NCI-H1436 (cell line): ENCODE measurements at regions not wholly inside any gene's neighbourhood (a gene's known extent, or its start where the extent isn't known, plus 50 kb on each side); places are given as distances from the start of the nearest gene placed in this dataset.
"Not testable (repeated sequence)": the region's sequence is repeated elsewhere in the genome, so short reads cannot be mapped to it uniquely, and the experiment has no call there.

ENCODE experiments used
- DNase-seq: peaks from one replicate; lab custom pipeline; 2025; lab: John Stamatoyannopoulos, UW

DNA sequence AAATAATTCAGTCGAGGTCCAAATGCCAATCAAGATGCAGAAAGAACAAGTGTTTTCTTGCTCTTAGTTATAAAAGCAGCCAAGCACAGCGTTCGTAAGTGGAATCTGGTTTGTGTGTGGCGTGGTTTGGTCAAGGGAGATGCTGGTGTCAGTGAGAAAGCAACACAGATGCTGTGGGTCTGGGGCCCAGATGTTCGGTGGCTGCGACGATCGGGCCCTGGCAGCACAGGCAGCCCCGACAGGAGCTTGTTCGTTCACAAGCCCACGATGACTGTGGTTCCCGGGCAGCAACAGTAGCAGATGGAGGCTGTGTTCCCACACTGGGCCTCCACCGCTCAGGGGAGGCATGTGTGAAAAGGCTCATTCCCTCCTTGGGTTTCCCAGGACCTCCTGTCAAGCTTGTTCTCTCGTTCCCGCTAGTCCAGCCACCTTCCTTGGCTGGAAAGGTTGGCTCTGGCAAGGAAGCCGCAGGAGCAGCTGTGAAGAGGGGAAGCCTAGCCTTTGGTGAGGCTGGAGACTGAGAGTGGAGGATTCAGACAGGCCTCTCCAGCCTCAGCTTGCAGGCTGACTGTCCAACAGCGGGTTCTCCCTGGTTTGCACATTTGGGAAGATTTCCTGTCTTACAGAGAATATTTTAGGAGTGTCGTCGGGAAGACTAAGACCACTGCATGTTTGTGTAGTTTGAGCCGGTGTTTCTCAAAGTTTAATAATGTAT lies 304.7 kb downstream of the QKI start:
- no peak for DNase-seq

DNA sequence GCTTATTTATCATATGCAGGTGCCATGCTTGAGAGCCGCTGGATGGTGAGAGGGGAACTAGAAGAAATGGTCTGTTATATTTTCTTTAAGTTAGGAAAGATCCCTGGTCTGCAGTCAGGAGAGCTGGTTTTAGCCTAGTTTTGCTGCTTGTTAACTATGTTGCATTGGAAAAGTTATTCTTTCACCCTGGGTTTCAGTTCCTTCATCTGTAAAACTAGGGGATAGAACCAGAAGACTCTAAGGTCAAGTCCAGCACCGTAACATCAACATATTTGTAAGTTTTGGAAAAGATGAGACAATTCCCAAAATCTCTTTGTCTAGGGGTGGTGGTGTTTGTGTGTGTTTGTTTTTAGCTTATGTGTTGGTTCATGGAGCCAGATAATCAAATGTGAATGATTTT lies 304.0 kb downstream of the QKI start:
- DNase-seq: no peak

DNA sequence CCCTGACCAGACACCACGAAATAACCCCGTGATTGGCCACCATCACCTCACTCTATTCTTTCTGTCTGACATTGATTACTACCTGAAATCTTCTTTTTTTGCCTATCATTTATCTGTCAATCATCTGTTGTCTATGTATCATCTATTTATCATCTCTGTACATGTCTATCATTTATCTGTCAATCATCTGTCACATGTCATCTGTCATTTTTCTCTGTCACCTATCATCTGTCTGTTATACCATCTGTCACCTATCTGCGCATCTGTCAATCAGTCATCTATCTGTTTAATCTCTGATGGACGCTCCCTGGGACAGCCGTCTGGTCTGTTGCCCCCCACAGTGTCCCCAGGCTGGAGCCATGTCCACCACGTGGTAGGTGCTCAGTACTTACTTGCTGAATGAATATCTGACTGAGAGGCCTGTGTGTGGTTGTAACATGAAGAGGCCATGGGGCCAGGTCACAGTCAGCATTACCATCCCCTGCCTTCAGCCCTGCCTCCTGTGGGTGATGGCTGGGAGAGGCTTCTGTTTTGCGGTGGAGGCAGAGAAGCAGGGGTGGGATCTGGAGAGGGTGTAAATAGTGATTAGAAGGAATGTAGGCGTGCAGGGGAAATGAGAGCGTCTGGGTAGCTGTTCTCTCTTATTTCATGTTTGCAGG lies 302.7 kb downstream of the QKI start:
- no peak for DNase-seq

DNA sequence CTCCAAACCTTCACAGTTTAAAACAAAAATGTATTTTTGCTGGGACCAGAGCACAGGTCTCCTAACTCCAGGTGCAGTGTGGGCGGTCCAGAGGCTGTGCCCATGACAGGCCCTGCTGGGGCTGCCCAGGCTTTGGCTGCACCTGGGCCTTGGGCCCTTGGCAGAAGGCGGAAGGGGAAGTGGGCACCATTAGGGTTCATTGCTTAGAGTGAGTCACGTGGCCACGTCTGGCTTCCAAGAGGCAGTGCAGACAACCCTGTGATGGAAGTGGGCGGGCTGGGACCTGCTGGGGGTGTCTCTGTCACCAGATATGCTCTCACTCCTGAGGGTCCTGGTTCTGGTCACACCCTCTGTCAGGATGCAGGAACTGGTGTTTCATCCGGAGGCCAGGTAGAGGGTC lies 302.2 kb downstream of the QKI start:
- no peak for DNase-seq

DNA sequence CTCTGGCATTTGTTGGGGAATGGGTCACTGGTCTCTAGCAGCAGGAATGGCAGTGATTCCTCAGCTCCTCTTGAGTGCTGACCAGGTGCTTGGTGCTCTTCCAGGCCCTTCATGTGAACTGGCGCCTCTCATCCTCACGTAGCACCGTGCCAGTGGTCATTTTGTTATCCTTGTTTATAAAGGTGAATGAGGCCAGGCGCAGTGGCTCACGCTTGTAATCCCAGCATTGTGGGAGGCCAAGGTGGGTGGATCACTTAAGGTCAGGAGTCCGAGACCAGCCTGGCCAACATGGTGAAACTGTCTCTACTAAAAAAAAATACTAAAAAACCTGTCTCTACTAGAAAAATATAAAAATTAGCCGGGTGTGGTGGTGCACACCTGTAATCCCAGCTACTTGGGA lies 301.3 kb downstream of the QKI start:
- DNase-seq: no peak

DNA sequence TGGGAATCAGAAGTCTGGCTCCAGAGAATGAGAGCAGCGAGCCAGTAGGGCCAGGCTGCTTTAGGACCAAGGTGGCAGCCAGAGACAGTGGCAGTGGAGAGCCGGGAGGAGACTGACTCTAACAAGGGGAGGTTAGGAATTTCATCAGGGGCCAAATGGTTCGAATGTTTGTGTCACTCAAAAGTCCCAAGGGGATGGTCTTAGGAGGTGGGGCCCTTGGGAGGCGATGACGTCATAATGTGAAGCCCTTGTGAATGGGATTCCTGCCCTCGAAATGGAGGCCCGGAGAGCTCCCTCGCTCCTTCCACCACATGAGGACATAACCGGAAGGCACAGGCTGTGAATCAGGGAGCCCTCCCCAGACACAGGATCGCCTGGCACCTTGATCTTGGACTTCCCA lies 299.7 kb downstream of the QKI start:
- DNase-seq: no peak

DNA sequence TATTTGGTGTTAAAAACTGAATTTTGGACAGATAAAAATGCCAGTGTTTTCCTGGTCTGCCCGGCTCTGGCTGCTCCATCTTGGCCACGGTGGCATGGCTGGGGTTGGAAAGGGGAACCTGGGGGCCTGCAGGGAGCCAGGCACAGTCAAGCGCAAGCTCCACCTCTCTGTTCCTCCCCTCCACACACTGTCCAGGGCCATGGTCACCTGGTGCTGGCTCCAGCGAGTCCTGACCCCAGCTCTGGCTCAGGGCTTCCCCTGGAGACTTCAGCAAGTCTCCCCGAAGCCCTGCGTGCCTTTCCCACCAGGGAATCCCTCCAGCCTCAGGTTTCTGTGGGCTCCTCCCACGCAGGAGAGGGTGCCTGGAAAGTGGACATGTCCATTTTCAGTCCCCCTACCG lies 298.5 kb downstream of the QKI start:
- no peak for DNase-seq

DNA sequence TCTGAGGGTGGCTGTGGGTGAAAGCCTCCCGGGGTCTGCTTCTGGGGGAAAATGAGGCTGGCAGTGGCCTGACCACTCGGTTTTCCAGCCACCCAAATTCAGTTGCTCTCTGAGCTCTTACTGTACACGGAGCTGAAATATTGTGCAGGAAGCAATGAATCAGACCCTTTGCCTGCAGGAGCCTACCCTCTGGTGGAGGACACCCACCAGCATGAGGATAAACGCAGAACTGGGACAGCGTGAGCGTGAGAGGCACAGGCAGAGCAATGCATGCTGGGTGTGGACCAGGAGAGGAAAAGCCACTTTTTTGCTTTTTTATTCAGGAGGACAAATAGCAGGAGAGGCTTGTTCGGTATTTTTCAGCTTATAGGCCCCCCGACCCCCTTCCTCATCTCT lies 298.0 kb downstream of the QKI start:
- no peak for DNase-seq

DNA sequence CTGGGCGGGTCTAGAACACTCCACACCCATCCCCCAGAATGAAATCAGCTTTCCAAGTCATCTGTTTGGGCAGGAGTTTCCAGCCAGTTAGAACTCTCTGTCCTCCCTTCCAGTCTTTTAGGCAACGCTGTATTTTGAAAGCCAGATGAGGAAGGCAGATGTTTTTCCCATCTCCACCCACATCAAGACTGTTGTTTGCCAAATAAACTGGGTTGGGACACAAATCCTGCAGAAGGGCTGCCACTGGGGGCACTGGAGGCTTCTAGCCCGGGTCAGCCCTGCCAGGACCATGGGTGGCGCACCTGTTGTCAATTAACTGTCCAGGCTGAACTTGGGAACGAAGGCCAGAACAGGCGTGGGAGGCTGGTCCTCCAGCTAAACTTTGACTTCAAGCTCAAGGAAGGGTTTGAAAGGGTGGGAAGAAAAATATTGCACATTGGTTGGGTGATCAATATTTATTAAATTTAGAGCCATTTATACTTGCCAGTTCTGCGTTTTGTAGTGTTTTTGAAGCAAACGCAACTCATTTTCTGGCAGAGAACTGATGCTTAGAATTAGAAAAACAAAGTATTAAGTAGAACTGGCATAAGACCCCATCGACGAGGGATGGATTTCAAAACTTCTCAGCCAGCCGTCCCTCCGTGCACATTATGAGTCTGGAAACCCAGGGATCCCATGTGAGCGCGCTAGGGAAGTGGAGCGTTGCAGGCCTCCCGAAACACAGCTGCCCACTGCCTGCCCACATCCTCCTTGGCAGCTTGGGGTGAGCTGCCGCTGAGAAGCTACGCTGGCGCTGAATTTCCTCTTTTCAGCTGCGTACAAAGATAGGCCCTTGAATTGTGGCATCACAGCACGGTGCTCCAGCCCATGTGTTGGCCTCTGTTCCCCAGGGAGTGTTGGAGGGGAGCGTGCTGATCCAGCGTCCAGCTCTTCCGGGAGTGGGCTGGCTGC lies 297.4 kb downstream of the QKI start:
- DNase-seq: no peak

DNA sequence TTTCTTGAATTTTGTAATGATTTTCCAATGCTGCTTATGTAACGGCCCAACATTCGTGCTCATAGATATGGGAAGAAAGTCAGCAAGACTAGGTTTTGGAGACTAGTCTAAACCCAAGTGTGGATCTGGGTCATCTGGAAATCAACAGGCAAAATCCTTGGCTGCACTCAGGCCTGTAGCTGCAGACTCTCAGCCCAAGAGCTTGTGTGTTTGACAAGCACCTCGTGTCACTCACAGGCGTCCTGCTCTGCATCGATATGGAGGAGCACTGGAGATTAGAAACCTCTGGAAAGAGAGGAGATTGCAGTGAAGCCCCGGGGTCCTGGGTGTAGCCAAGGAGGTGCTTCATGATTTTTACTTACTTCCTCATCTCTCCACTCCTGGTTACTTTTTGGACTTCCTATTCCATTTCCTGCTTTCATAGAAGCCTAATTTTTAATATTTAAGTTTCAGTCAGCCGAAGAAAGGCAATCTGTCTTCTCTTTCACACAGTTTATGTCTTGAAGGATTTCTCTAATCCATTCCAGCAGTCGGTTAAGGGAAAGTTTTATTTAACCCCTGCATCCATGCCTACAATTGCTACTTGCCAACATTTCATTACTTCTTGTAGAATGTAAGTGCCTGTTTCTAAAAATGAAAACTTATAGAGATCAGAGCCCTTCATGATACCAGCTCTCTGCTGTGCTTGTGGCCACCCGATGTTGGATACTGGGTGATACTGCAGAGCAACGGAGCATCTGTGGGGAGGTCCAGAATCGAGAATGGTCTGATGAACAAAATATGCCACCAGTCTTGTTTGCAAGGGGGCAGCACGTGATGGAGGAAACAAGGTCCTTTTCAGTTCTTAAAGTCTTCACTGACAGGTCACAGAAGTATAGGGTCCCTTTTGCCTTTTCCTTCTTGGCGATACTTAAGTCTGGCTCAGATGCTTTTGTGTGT lies 296.3 kb downstream of the QKI start:
- DNase-seq: no peak

DNA sequence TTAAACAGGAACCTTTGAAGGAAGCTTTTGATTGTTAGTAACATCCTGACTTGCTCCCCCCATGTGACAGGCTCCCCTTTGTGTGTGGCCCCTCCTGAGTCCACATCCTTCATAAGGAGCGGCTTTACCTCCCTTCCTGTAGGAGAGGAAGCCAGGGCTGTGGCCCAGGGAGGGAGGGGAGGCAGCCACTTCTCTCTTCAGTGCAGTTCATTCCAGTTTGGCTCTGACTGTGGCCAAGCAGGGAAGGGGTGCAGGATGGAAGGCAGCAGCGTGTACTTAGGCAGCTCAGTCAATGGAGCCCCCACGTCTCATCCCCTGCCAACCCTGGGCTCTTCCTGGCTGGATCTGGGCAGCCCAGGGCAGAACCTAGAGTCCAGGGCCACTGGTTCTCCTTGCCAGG lies 295.2 kb downstream of the QKI start:
- DNase-seq: no peak

DNA sequence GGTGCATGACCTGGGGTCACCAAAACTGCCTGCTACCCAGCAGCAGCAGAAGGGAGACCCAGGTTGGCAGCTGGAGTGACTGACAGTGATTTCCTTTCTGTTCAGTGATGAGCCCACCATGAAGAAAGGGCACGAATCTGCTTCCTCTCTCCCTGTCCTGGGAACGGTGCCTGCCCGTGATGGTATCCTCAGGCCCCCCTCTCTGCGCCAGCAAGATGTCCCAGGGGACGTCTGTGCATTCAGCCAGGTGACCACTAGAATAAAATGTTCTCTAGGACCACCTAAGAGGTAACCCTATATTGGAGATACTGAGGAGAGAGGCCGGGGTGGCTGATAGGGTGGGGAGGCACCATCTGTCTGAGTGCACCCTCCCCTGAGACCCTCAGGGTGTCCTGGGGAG lies 294.7 kb downstream of the QKI start:
- no peak for DNase-seq

DNA sequence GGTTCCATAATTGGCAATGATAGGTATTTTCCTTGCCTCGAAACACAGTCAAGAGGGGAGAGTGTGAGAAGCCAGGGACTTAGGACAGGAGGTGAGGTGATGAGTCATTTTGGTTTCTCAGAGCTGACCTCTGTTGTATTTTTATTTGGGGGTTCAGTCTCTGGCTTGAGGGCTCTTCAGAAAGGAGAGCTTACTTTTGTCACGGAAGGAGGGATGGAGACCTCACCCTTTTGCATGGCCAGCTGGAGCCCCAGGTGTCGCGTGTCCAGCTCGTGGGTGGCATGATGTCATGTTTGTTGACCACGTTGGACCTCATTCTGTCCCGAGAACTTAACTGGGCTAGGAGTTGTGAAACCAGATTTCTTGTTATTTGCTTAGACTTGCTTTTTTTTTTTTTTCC lies 293.9 kb downstream of the QKI start:
- no peak for DNase-seq

DNA sequence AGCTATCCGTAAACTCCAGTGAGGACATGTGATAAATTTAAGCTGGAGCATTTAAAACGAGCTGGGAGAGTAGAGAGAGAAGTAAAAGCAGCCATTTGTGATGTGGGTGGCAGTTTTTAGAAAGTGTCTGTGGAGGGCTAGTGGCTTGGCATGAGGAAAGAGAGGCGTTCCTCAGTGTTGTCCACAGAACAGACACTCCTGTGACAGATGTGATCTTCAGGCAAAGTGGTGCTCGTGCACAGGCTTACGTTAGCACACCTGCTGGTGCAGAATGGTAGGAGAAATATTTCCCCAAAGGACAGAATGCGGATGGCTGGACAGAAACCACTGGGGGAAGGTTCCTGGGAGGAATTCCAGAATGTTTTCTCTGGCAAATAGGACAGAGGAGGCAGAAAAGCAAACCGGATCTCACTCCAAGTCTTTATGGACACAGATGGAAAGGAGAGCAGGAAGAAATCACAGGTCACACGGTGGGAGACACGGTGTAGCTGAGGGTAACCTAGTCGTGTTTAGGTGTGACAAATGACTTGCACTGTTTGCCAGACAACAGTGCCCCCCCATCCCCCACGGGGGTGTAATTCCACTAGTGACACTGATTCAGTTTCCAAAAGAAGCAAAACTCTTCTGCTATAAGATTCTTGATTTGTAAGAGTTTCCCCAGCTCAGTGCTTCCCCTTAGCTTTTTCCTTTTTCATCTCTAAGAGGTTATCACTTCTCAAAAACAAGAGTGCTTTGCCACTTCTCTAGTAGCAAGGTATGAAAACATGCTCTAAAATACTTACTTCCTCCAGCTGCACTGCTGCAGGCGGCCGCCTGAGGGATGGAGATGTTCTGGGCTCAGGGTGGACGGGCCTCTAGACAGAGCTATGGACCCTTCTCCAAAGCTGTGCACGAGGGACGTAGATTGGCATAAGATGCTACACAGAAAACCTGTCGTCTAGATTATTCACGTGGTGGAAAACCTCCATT lies 293.2 kb downstream of the QKI start:
- no peak for DNase-seq

DNA sequence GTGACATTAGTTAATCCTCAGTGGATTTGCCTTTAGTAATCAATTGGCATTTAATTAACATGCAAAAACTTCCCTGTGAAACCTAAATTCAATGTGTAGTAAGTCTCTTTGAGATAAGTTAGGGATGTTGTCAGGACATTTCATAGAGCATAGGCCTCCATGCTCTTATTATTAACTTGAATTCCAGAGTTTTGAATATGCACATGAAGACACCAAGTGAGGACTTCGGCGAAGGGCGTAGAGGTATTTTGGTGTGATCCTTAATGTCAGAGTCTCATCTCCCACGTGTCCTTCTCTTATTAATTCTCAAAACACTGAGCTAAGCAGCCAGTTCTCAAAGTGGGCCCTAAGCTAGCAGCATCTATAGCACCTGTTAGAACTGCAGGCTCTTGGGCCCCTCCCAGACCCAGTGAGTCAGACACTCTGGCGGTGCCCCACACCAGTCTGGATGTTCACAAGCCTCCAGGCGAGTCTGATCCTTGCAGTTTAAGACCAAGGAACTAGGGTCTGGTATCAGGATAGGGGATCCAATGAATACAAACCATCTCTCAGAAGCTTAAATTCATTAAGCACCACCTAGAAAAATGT lies 292.1 kb downstream of the QKI start:
- DNase-seq: no peak

DNA sequence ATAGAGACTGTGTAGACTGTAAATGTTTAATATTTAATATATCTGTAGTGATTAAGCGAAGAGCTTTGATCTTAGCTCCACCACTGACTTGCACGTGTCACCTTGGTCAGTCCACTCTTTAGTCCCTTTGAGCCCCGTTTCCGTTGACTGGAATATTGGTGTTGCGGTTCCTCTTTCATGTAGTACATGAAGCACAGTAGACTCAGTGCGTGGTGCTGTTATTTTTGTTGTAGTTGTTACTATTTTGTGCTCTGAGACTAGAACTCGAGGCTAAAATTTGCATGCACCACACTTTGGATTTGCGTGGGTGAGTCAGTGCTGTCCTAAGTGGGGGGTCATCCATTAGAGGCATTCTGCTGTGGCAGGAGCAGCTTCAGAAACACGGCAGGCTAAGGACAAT lies 291.4 kb downstream of the QKI start:
- DNase-seq: no peak

DNA sequence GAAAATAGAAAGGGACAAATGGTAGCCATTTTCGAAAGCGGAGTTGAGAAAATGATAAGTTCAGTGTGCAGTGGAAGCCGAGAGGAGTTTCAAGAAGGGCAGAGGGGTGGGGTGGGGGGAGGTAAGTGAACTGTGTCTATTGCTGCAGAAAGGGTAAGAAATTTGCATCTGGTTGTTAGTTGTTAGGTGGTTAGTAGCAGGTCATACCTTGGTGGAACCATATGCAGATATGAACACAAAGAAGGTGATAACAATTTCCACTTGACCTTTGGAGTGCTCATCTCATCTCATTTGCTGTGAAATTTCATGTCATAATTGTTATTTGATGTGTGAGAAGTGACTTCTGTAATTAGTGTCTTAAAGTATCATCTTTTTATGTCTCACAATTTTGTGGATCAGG lies 288.2 kb downstream of the QKI start:
- no peak for DNase-seq

DNA sequence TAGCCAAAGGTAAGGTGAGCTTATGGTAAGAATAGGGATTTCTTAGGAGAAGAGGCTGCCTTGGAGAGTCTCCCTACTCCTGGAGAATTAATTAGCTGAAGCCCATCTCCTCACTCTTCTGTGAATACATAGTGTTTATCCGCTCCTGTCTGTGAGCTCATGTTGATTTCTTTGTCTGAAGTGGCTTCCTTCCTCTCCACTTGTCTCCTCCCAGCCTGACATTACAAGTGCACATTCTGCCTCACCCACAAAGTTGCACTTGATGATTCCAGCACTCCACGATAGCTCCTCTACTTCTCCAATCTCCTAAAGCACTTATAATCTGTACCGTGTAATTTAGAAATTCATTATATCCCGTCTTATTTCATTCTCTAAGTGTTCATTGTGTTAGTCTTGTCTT lies 287.2 kb downstream of the QKI start:
- DNase-seq: no peak

DNA sequence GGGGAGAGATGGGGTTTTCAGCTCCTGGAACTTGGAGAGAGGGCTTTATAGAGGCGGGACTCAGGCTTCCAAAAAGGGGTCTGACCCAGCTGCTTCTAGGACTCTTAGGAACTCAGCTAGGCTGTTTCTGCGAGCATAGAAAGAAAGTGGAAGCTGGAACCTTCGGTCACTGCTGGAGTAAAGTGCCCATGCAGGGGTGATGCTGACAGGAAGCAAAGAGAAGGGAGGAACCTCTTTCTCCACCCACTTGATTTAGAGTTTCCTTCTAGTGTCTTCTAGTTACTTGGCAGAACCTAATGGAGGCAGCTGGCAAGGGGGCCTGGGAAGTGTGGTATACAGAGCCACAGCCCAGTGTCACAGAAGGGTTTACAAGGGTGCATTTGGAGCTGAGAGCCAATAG lies 283.6 kb downstream of the QKI start:
- no peak for DNase-seq

DNA sequence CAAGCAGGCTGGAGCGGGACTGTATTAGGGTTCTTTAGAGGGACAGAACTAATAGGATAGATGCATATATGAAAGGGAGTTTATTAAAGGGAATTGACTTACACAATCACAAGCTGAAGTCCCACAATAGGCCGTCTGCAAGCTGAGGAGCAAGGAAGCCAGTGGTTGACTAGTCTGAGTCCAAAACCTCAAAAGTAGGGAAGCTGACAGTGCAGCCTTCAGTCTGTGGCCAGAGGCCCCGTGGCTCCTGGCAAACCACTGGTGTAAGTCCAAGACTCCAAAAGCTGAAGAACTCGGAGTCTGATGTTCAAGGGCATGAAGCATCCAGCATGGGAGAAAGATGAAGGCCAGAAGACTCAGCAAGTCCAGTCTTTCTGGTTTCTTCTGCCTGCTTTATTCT lies 281.8 kb downstream of the QKI start:
- not testable (repeated sequence) for DNase-seq
